ENCODE measurements at regions not wholly inside any gene's neighbourhood (a gene's known extent, or its start where the extent isn't known, plus 50 kb on each side); places are given as distances from the start of the nearest gene placed in this dataset.

DNA sequence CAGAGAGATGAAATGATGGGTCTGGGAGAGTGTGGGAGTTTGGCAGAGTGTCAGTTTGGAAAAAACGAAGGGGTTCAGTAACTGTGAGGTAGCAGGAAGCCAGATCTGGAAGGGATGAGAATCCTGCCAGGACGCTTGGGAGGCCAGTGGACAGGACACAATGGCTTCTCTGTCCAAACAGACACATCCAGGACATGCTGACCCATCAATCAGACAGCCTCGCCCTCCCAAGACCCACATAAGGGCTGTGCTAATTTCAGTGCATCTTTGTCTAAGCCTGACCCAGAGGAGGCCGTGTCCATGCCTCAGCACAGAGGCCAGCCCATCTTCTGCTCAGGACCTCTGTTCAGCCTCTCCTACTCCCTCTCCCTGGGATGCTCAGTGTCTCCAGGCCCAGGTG lies 576.5 kb upstream of the B3GAT1 start (continued):
- TF ChIP-seq, protein P1, sequence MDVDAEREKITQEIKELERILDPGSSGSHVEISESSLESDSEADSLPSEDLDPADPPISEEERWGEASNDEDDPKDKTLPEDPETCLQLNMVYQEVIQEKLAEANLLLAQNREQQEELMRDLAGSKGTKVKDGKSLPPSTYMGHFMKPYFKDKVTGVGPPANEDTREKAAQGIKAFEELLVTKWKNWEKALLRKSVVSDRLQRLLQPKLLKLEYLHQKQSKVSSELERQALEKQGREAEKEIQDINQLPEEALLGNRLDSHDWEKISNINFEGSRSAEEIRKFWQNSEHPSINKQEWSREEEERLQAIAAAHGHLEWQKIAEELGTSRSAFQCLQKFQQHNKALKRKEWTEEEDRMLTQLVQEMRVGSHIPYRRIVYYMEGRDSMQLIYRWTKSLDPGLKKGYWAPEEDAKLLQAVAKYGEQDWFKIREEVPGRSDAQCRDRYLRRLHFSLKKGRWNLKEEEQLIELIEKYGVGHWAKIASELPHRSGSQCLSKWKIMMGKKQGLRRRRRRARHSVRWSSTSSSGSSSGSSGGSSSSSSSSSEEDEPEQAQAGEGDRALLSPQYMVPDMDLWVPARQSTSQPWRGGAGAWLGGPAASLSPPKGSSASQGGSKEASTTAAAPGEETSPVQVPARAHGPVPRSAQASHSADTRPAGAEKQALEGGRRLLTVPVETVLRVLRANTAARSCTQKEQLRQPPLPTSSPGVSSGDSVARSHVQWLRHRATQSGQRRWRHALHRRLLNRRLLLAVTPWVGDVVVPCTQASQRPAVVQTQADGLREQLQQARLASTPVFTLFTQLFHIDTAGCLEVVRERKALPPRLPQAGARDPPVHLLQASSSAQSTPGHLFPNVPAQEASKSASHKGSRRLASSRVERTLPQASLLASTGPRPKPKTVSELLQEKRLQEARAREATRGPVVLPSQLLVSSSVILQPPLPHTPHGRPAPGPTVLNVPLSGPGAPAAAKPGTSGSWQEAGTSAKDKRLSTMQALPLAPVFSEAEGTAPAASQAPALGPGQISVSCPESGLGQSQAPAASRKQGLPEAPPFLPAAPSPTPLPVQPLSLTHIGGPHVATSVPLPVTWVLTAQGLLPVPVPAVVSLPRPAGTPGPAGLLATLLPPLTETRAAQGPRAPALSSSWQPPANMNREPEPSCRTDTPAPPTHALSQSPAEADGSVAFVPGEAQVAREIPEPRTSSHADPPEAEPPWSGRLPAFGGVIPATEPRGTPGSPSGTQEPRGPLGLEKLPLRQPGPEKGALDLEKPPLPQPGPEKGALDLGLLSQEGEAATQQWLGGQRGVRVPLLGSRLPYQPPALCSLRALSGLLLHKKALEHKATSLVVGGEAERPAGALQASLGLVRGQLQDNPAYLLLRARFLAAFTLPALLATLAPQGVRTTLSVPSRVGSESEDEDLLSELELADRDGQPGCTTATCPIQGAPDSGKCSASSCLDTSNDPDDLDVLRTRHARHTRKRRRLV (CRISPR knock-in tag; IDR thresholded peaks at IDR 0.05), result no peak
- no peak for TF ChIP-seq KAT8 (CRISPR knock-in tag; IDR thresholded peaks at IDR 0.05)
- TF ChIP-seq, protein P2, sequence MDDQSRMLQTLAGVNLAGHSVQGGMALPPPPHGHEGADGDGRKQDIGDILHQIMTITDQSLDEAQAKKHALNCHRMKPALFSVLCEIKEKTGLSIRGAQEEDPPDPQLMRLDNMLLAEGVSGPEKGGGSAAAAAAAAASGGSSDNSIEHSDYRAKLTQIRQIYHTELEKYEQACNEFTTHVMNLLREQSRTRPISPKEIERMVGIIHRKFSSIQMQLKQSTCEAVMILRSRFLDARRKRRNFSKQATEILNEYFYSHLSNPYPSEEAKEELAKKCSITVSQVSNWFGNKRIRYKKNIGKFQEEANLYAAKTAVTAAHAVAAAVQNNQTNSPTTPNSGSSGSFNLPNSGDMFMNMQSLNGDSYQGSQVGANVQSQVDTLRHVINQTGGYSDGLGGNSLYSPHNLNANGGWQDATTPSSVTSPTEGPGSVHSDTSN (CRISPR knock-in tag; IDR thresholded peaks at IDR 0.05; ENCODE audit: borderline replicate concordance), result no peak
- TF ChIP-seq MTF1 (CRISPR knock-in tag; IDR thresholded peaks at IDR 0.05), result no peak
- TF ChIP-seq, protein P3, sequence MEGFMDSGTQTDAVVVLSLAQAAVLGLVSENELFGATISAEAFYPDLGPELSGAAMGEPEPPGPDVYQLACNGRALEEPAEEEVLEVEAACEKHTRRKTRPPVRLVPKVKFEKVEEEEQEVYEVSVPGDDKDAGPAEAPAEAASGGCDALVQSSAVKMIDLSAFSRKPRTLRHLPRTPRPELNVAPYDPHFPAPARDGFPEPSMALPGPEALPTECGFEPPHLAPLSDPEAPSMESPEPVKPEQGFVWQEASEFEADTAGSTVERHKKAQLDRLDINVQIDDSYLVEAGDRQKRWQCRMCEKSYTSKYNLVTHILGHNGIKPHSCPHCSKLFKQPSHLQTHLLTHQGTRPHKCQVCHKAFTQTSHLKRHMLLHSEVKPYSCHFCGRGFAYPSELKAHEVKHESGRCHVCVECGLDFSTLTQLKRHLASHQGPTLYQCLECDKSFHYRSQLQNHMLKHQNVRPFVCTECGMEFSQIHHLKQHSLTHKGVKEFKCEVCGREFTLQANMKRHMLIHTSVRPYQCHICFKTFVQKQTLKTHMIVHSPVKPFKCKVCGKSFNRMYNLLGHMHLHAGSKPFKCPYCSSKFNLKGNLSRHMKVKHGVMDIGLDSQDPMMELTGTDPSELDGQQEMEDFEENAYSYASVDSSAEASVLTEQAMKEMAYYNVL (CRISPR knock-in tag; IDR thresholded peaks at IDR 0.05; ENCODE audit: borderline replicate concordance), result no peak
- no peak for TF ChIP-seq NFYC (CRISPR knock-in tag; IDR thresholded peaks at IDR 0.05)
- TF ChIP-seq KLF11 (CRISPR knock-in tag; IDR thresholded peaks at IDR 0.05), result no peak
